ENCODE measurements at regions not wholly inside any gene's neighbourhood (a gene's known extent, or its start where the extent isn't known, plus 50 kb on each side); places are given as distances from the start of the nearest gene placed in this dataset.

DNA sequence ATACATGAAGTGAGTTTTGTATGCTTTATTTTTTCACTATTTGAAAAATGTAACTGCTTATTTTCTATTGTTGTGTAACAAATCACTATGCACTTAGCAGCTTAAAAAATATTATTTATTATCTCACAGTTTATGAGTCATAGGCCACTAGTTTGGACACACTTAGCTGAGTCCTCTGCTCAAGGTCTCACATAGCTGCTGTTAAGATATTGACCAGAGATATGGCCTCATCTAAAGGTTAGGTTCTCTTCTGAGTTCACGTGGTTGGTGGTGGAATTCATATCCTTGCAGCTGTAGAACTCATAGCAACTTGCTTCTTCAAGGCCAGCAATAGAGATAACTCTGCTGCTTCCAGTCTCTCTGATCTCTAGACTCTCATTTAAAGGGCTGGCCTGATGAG lies 534.4 kb downstream of the SPRY1 start:
- Histone ChIP-seq H3K27ac (ENCODE audit: low read depth, low read length) (no peak overlapping the region), H3F3A (ENCODE audit: control insufficient read depth, insufficient read depth) (no peaks in the 10 kb centered on the region), H3K36me3 (ENCODE audit: control insufficient read depth, low read length) (no peaks in the 10 kb centered on the region), H3K9me3 (ENCODE audit: control insufficient read depth, insufficient read depth, low read length) (no peaks in the 10 kb centered on the region), H3K4me1 (ENCODE audit: control insufficient read depth, low read length) (no peaks in the 10 kb centered on the region), H3K4me2 (ENCODE audit: low read length) (no peak overlapping the region), H4K20me1 (ENCODE audit: control insufficient read depth, insufficient read depth, low read depth, low read length) (no peaks in the 10 kb centered on the region), H3K79me2 (ENCODE audit: control insufficient read depth, low read length) (no peaks in the 10 kb centered on the region), H3K9me2 (replicated peaks; ENCODE audit: control insufficient read depth, low read length) (no peaks in the 10 kb centered on the region), H3K4me3 (ENCODE audit: low read length) (no peak overlapping the region), H3K27me3 (ENCODE audit: control insufficient read depth, low read length) (no peaks in the 10 kb centered on the region)
- no peak for TF ChIP-seq CTCF (IDR thresholded peaks at IDR 0.05; ENCODE audit: low read depth, low read length, poor library complexity, severe bottlenecking)
- TF ChIP-seq EZH2phosphoT487 (IDR thresholded peaks at IDR 0.05; ENCODE audit: borderline replicate concordance, low read length) = no peak

DNA sequence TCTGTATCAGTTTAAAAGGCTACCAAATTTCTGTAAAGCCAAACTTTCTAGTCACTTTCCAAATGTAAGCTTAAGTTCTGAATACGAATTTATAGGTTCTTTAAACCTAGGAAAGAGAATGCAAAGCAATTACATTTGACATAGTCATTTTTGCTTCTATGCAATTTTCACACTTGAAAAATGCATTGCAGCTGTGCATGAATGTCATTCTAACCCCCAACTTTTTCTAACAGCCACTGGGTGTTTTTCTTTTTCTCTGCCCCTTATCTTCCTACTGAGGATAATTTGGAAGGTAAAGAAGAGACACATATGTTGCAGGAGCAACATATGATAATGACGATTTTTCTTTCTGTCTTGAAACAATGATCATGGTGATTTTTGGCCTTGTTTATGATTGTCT lies 537.5 kb downstream of the SPRY1 start:
- no peaks in the 10 kb centered on the region for H3K79me2 ChIP-seq (ENCODE audit: control insufficient read depth, low read length)
- no peak overlapping the region for H3K4me3 ChIP-seq (ENCODE audit: low read length)
- H3K9me3 ChIP-seq (ENCODE audit: control insufficient read depth, insufficient read depth, low read length) = no peaks in the 10 kb centered on the region
- H3K27me3 ChIP-seq (ENCODE audit: control insufficient read depth, low read length) = no peaks in the 10 kb centered on the region
- TF ChIP-seq CTCF (IDR thresholded peaks at IDR 0.05; ENCODE audit: low read depth, low read length, poor library complexity, severe bottlenecking) = no peak
- no peak for TF ChIP-seq EZH2phosphoT487 (IDR thresholded peaks at IDR 0.05; ENCODE audit: borderline replicate concordance, low read length)
- no peaks in the 10 kb centered on the region for H3K4me1 ChIP-seq (ENCODE audit: control insufficient read depth, low read length)
- no peaks in the 10 kb centered on the region for H3K9me2 ChIP-seq (replicated peaks; ENCODE audit: control insufficient read depth, low read length)
- H3K36me3 ChIP-seq (ENCODE audit: control insufficient read depth, low read length) = no peaks in the 10 kb centered on the region
- H3K4me2 ChIP-seq (ENCODE audit: low read length) = no peak overlapping the region
- no peaks in the 10 kb centered on the region for H3F3A ChIP-seq (ENCODE audit: control insufficient read depth, insufficient read depth)
- H4K20me1 ChIP-seq (ENCODE audit: control insufficient read depth, insufficient read depth, low read depth, low read length) = no peaks in the 10 kb centered on the region
- H3K27ac ChIP-seq (ENCODE audit: low read depth, low read length) = no peak overlapping the region

GRCh38 chr4:123936621-123937043 lies 540.0 kb downstream of the SPRY1 start:
- Histone ChIP-seq H3K27me3 (ENCODE audit: control insufficient read depth, low read length) (no peaks in the 10 kb centered on the region), H3F3A (ENCODE audit: control insufficient read depth, insufficient read depth) (no peaks in the 10 kb centered on the region), H3K79me2 (ENCODE audit: control insufficient read depth, low read length) (no peaks in the 10 kb centered on the region), H3K9me2 (replicated peaks; ENCODE audit: control insufficient read depth, low read length) (no peaks in the 10 kb centered on the region), H3K4me2 (ENCODE audit: low read length) (no peak overlapping the region), H3K9me3 (ENCODE audit: control insufficient read depth, insufficient read depth, low read length) (no peaks in the 10 kb centered on the region), H4K20me1 (ENCODE audit: control insufficient read depth, insufficient read depth, low read depth, low read length) (no peaks in the 10 kb centered on the region), H3K27ac (ENCODE audit: low read depth, low read length) (no peak overlapping the region), H3K36me3 (ENCODE audit: control insufficient read depth, low read length) (no peaks in the 10 kb centered on the region), H3K4me1 (ENCODE audit: control insufficient read depth, low read length) (no peaks in the 10 kb centered on the region), H3K4me3 (ENCODE audit: low read length) (no peak overlapping the region)
- TF ChIP-seq CTCF (IDR thresholded peaks at IDR 0.05; ENCODE audit: low read depth, low read length, poor library complexity, severe bottlenecking) = no peak
- no peak for TF ChIP-seq EZH2phosphoT487 (IDR thresholded peaks at IDR 0.05; ENCODE audit: borderline replicate concordance, low read length)

DNA sequence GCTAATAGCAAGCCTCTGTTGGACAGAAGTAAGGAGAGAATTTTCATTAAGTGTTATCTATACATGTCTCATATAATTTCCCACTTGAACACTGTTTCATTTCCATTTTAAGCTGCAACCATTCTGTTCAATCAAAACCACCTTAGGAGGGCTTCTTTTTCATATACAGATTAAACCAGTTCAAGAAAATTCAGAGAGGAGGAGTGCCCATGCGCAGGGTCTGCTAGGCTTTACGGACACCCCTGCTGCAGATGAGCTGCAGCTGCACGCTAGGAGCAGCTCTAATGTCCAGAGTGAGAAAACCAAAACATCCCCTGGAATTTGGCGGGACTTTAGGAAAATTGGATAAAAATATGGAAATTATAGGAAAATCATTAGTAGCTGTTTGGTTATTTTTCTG lies 541.0 kb downstream of the SPRY1 start:
- Histone ChIP-seq H3K4me1 (ENCODE audit: control insufficient read depth, low read length) (no peaks in the 10 kb centered on the region), H4K20me1 (ENCODE audit: control insufficient read depth, insufficient read depth, low read depth, low read length) (no peaks in the 10 kb centered on the region), H3K79me2 (ENCODE audit: control insufficient read depth, low read length) (no peaks in the 10 kb centered on the region), H3K9me2 (replicated peaks; ENCODE audit: control insufficient read depth, low read length) (no peaks in the 10 kb centered on the region), H3K36me3 (ENCODE audit: control insufficient read depth, low read length) (no peaks in the 10 kb centered on the region), H3F3A (ENCODE audit: control insufficient read depth, insufficient read depth) (no peaks in the 10 kb centered on the region), H3K4me3 (ENCODE audit: low read length) (no peak overlapping the region), H3K27me3 (ENCODE audit: control insufficient read depth, low read length) (no peaks in the 10 kb centered on the region), H3K9me3 (ENCODE audit: control insufficient read depth, insufficient read depth, low read length) (no peaks in the 10 kb centered on the region), H3K4me2 (ENCODE audit: low read length) (no peak overlapping the region), H3K27ac (ENCODE audit: low read depth, low read length) (no peak overlapping the region)
- TF ChIP-seq EZH2phosphoT487 (IDR thresholded peaks at IDR 0.05; ENCODE audit: borderline replicate concordance, low read length) = no peak
- no peak for TF ChIP-seq CTCF (IDR thresholded peaks at IDR 0.05; ENCODE audit: low read depth, low read length, poor library complexity, severe bottlenecking)

Data from DOHH2 (cell line).